Neural crest cell (in vitro differentiated cells): ENCODE measurements at regions not wholly inside any gene's neighbourhood (a gene's known extent, or its start where the extent isn't known, plus 50 kb on each side); places are given as distances from the start of the nearest gene placed in this dataset.

Experiments
- DNase-seq: peaks from one replicate; pipeline ENCODE4 v3.0.0; 2021; ENCODE audit warnings: low read depth, mixed read lengths, low spot score
- H3K27ac Mint-ChIP-seq: one replicate; pipeline ENCODE4 v1.8.0; 2021; ENCODE audit warnings: mild to moderate bottlenecking, mixed read lengths; ENCODE audit not compliant: unreplicated experiment
- H3K27me3 Mint-ChIP-seq: 2 replicates; pipeline ENCODE4 v1.8.0; 2021; ENCODE audit warnings: low read depth, mild to moderate bottlenecking, mixed read lengths
- H3K36me3 Mint-ChIP-seq: 2 replicates; pipeline ENCODE4 v1.8.0; 2021; ENCODE audit warnings: low read depth, mild to moderate bottlenecking, mixed read lengths
- H3K4me1 Mint-ChIP-seq: 2 replicates; pipeline ENCODE4 v1.8.0; 2021; ENCODE audit warnings: mixed read lengths
- H3K4me3 Mint-ChIP-seq: one replicate; pipeline ENCODE4 v1.8.0; 2021; ENCODE audit warnings: mild to moderate bottlenecking, mixed read lengths
- H3K9me3 Mint-ChIP-seq: 2 replicates; pipeline ENCODE4 v1.8.0; 2021; ENCODE audit warnings: mixed read lengths
- TF ChIP-seq, protein P1 (sequence below): fragments of 200-600 bp; sonication (generic); conservative IDR thresholded peaks from 2 replicates; pipeline ENCODE4 v1.5.0; 2021; ENCODE audit warnings: antibody characterized with exemption, mild to moderate bottlenecking

DNA sequence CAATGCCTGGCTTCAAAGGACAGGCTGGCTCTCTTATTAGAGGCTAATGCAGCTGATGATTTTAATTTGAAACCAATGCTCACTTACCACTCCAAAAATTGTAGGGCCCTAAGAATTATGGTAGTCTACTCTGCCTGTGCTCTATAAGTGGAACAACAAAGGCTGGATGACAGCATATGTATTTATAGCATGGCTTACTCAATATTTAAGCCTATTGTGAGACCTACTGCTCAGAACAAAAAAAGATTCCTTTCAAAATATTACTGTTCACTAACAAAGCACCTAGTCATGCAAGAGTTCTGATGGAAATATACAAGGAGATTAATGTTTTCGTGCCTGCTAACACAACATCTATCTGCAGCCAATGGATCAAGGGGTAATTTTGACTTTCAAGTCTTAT is 73.8 kb upstream of the DUSP10 start:
- Mint-ChIP-seq H3K27me3 (peaks cover 5% of the 10 kb centered on the region), H3K36me3 (no peaks in the 10 kb centered on the region), H3K4me3 (no peak overlapping the region), H3K4me1 (no peaks in the 10 kb centered on the region), H3K27ac (no peak overlapping the region), H3K9me3 (peaks cover 8% of the 10 kb centered on the region)
- TF ChIP-seq, protein P1, sequence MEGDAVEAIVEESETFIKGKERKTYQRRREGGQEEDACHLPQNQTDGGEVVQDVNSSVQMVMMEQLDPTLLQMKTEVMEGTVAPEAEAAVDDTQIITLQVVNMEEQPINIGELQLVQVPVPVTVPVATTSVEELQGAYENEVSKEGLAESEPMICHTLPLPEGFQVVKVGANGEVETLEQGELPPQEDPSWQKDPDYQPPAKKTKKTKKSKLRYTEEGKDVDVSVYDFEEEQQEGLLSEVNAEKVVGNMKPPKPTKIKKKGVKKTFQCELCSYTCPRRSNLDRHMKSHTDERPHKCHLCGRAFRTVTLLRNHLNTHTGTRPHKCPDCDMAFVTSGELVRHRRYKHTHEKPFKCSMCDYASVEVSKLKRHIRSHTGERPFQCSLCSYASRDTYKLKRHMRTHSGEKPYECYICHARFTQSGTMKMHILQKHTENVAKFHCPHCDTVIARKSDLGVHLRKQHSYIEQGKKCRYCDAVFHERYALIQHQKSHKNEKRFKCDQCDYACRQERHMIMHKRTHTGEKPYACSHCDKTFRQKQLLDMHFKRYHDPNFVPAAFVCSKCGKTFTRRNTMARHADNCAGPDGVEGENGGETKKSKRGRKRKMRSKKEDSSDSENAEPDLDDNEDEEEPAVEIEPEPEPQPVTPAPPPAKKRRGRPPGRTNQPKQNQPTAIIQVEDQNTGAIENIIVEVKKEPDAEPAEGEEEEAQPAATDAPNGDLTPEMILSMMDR, result no peak
- no peak for DNase-seq

DNA sequence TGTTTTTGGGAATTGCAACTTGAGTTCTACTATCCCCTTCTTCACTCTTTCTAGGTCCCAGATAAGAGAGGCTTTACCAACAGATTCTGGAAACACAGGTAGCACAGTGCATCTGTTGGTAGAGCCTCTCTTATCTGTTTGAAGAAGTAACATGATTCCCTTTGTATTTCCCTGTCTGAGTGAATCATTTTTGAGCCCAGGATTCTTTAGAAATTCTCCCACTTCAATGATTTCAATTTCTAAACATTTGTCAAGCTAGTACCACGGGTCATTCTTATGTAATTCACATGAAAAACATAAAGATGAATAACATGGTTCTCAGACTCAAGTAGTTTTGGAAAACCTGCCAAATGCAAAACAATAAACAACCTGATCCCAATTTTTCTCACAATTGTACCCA is 72.0 kb upstream of the DUSP10 start:
- Mint-ChIP-seq H3K4me3 (no peak overlapping the region), H3K4me1 (no peaks in the 10 kb centered on the region), H3K27me3 (peaks cover 5% of the 10 kb centered on the region), H3K27ac (no peak overlapping the region), H3K9me3 (peaks cover 8% of the 10 kb centered on the region), H3K36me3 (no peaks in the 10 kb centered on the region)
- TF ChIP-seq, protein P1, result no peak
- DNase-seq, result no peak

DNA sequence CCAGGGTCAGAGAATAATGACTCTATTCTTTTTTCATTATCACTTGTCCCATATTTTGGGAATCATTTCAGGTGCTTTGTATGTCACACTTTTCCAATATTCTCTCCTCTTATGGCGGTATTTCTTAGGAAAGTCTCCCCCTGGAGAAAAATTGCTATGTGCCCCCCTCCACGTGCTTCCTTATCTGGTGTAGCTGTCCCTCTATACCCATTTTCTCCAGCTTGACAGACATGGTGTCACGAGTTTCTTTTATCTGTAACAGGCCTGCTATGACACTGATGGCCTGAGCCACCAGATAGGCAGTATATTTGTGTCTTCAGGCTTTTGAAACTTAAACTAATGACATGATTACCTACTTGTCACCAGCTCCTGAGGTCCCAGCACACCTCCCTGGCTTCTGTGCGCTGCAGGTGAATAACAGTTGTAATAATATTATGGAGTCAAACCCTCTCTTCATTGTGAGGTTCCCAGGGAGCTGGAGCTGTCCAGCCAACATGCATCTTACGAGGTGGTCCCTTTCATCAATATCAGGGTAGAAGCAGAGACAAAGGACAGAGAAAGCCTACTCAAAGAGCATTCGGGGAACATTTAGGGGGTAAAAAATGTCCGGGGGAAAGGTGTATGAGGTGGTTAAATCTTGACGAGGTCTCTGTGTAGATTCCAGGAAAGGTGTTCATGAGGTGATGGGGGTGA is 71.2 kb upstream of the DUSP10 start:
- no peak overlapping the region for H3K27ac Mint-ChIP-seq
- peaks cover 5% of the 10 kb centered on the region for H3K27me3 Mint-ChIP-seq
- no peak for DNase-seq
- no peak overlapping the region for H3K4me3 Mint-ChIP-seq
- TF ChIP-seq, protein P1, result no peak
- H3K36me3 Mint-ChIP-seq, result no peaks in the 10 kb centered on the region
- H3K9me3 Mint-ChIP-seq, result peaks cover 10% of the 10 kb centered on the region
- no peaks in the 10 kb centered on the region for H3K4me1 Mint-ChIP-seq

DNA sequence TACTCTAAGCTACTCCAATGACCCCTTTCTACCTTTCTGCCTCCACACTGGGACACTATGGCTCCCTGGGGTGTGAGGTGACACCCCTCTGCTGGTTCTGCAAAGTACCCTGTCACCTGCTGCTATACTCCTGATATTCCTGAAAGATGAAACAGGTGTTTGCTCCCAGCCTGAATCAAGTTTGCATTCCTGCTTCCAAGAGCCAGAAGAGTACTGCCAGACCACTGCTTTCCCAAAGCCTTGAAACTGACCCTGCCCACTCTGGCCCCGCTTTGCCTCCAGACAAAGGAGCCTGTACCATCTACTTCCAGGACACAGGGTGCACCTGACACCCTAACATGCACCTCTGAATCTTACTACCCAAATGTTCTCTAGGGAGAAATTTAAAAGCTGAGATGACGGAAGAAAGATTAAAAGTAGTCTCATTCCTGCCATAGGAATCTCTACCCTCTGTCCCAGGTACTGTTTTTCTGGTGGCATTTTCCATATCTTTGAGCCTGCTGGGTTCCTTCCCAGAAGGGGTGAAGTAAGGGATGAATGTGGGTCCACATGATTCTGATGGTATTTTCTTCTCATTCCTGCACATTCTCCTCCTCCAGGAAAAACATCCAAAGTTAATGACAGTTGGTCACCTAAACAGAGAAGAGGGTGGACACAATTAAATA is 70.3 kb upstream of the DUSP10 start:
- Mint-ChIP-seq H3K27ac (no peak overlapping the region), H3K9me3 (peaks cover 8% of the 10 kb centered on the region), H3K27me3 (peaks cover 5% of the 10 kb centered on the region), H3K36me3 (no peaks in the 10 kb centered on the region), H3K4me3 (no peak overlapping the region), H3K4me1 (no peaks in the 10 kb centered on the region)
- TF ChIP-seq, protein P1, result no peak
- DNase-seq, result no peak

DNA sequence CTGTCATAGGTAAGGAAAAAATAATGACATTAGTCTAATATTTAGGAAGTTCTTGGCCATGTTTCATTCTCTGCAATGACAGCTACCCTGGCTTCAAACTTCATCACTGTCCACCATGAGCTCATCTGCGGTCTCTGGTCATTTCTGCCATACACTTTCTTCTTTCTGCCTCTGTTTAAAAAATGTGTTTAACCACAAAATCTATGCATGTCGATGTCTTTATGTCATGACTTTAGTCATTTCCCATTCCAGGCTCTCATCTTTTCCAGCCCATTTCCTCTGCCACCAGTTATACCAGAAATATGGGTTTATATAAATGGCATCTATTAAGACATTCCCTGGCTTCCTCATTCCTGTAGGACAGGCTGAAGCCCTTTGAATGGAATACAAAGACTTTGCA is 68.5 kb upstream of the DUSP10 start:
- H3K36me3 Mint-ChIP-seq, result no peaks in the 10 kb centered on the region
- no peaks in the 10 kb centered on the region for H3K4me1 Mint-ChIP-seq
- peaks cover 5% of the 10 kb centered on the region for H3K27me3 Mint-ChIP-seq
- no peak for DNase-seq
- TF ChIP-seq, protein P1, result no peak
- H3K9me3 Mint-ChIP-seq, result peaks cover 8% of the 10 kb centered on the region
- no peak overlapping the region for H3K27ac Mint-ChIP-seq
- no peak overlapping the region for H3K4me3 Mint-ChIP-seq
